Coronary artery (tissue), 2 donors: ENCODE measurements at regions not wholly inside any gene's neighbourhood (a gene's known extent, or its start where the extent isn't known, plus 50 kb on each side); places are given as distances from the start of the nearest gene placed in this dataset.

Experiments
- DNase-seq: peaks from one replicate; pipeline ENCODE4 v3.0.0-alpha.2; 2017; ENCODE audit warnings: low spot score
- H3K27ac ChIP-seq, 2 donors: fragments of 200-600 bp; sonication (generic); one replicate each; pipeline ENCODE4 v1.5.1; 2016 to 2019
- H3K4me3 ChIP-seq: fragments of 200-600 bp; sonication (generic); 2 replicates; pipeline ENCODE4 v1.5.1; 2016; ENCODE audit warnings: mild to moderate bottlenecking, moderate library complexity
- CTCF ChIP-seq: fragments of 200-600 bp; sonication (generic); IDR thresholded peaks from one replicate; pipeline ENCODE4 v1.5.1; 2019; ENCODE audit warnings: antibody characterized with exemption

- DNase-seq: no peak
- Histone ChIP-seq H3K27ac (no peak overlapping the region), H3K4me3 (no peak overlapping the region)
- no peak for TF ChIP-seq CTCF
Measured at GRCh38 chr5:4013106-4013898, 417.7 kb downstream of the IRX1 start.

GRCh38 chr5:4015709-4016108 lies 420.1 kb downstream of the IRX1 start:
- no peak for TF ChIP-seq CTCF
- Histone ChIP-seq H3K27ac (no peak overlapping the region), H3K4me3 (no peak overlapping the region)
- no peak for DNase-seq

- no peak for TF ChIP-seq CTCF
- Histone ChIP-seq H3K27ac (no peak overlapping the region), H3K4me3 (no peak overlapping the region)
- no peak for DNase-seq
Measured at GRCh38 chr5:4017076-4017803, 421.6 kb downstream of the IRX1 start.

- TF ChIP-seq CTCF: no peak
- no peak for DNase-seq
- Histone ChIP-seq H3K27ac (peak overlapping the region in 1 of 2 donors; percentile 30), H3K4me3 (no peak overlapping the region)
Measured at GRCh38 chr5:4018007-4018406, 422.4 kb downstream of the IRX1 start.

GRCh38 chr5:4019009-4019769 lies 423.6 kb downstream of the IRX1 start:
- no peak overlapping the region for H3K4me3 ChIP-seq
- DNase-seq: no peak
- no peak for TF ChIP-seq CTCF
- peak overlapping the region in 1 of 2 donors; percentile 65 for H3K27ac ChIP-seq

- no peak for DNase-seq
- no peak for TF ChIP-seq CTCF
- Histone ChIP-seq H3K27ac (peak overlapping the region in 1 of 2 donors; percentile 65), H3K4me3 (no peak overlapping the region)
Measured at GRCh38 chr5:4019841-4020240, 424.2 kb downstream of the IRX1 start.
